Natural killer cell treated with Interleukin-12 subunit alpha and Interleukin-12 subunit beta and Interleukin-15 and Interleukin-18, amount 100 ng/mL, for 72 hours (primary cell): ENCODE measurements at regions not wholly inside any gene's neighbourhood (a gene's known extent, or its start where the extent isn't known, plus 50 kb on each side); places are given as distances from the start of the nearest gene placed in this dataset.
A peak's percentile ranks its signal among the peaks of the same experiment; 100 is the strongest.

Source experiments
- ATAC-seq, 2 donors: fragments of 150-1000 bp; cut with Tn5 transposase in 1 of 2; sonication (Bioruptor Pico), chemical (Tn5 transposase) in 1 of 2; 2 replicates each; pipeline ENCODE4 v1.10.0; 2021
- DNase-seq: peaks from one replicate; pipeline ENCODE4 v3.0.0; 2022; ENCODE audit warnings: low spot score
- H3K27ac Mint-ChIP-seq, 2 donors: 1 replicate in 1 of 2; 2 replicates in 1 of 2; pipeline ENCODE4 v1.8.0; 2022; ENCODE audit warnings: mixed read lengths in 2 of 2, mild to moderate bottlenecking in 1 of 2, moderate library complexity in 1 of 2
- H3K27me3 Mint-ChIP-seq, 2 donors: 1 replicate in 1 of 2; 2 replicates in 1 of 2; pipeline ENCODE4 v1.8.0; 2022; ENCODE audit warnings: mixed read lengths in 2 of 2
- H3K36me3 Mint-ChIP-seq: one replicate; pipeline ENCODE4 v1.8.0; 2022; ENCODE audit warnings: mixed read lengths
- H3K4me1 Mint-ChIP-seq, 2 donors: 1 replicate in 1 of 2; 2 replicates in 1 of 2; pipeline ENCODE4 v1.8.0; 2022; ENCODE audit warnings: low read depth in 2 of 2, mixed read lengths in 2 of 2, mild to moderate bottlenecking in 1 of 2
- H3K4me3 Mint-ChIP-seq: one replicate; pipeline ENCODE4 v1.8.0; 2022; ENCODE audit warnings: mixed read lengths
- H3K9me3 Mint-ChIP-seq: 2 replicates; pipeline ENCODE4 v1.8.0; 2022; ENCODE audit warnings: mixed read lengths

DNA sequence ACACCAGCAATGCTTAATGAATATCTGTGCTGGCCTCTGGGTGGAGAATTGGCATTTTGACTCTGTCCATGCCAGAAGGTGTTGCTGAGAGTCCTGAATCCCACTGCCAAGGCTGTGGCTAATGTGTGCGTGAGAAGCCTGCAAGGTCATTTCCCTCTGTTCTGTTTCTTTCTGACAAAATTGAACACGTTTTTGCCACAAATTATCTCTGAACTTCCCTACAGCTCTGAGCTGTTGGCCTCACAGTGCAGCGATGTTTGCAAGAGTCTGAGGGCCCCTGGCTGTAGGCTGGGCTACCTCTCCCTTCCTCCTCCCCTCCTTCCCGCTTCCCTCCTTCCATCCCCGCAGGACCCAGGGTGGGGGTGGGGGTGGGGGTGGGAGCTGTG lies 154.1 kb upstream of the HS6ST1 start:
- DNase-seq (peak; percentile 51), ATAC-seq (peak; percentile 21 to 41)
- peaks cover 11 to 12% of the 10 kb centered on the region in 2 donors for H3K4me1 Mint-ChIP-seq
- peaks cover 2% of the 10 kb centered on the region in 2 donors for H3K27me3 Mint-ChIP-seq
- no peak overlapping the region for H3K4me3 Mint-ChIP-seq
- peak overlapping the region in 1 of 2 donors; percentile 54 for H3K27ac Mint-ChIP-seq
- H3K9me3 Mint-ChIP-seq = peaks cover 10% of the 10 kb centered on the region
- H3K36me3 Mint-ChIP-seq = peaks cover 8% of the 10 kb centered on the region

DNA sequence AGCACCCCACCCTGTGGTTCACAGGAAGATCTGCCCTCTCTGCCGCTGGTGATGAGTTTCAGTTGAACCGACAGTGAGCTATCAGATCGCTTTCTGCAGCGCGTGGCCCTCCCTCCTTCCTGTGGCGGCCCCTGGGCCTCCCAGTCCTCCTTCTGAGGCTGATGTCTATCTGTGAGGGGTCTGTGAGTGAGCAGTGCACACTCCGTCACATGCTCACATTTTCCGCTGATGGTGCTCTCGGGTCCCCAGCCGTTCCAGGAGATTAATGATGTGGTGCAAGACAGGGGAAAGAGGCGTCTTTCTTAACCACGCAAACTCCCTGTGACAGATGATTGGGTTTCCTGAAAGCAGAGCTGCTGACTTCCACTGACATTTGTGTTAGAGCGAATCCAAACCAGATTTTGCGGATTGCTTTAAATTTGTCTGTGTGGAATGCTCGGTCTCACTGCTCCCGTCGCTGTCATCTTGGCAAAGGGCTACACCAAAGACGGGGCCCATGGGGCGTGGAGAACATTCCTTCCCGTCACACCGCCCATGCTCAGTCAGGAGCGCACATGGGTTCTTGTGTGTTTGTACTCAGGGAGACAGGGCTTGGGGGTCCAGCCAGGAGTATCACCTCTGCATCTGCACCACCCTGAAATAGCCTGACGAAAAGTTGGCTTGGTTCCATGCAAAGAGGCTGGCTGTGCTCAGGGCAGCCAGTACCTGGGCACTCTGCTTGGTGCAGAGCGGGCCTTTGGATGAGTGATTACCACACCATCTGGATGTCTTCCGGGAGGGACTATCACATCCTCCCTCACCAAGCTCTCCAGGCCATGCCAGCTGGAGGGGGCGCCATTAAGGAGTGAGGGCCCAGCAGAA lies 154.7 kb upstream of the HS6ST1 start:
- peak; percentile 56 for DNase-seq

DNA sequence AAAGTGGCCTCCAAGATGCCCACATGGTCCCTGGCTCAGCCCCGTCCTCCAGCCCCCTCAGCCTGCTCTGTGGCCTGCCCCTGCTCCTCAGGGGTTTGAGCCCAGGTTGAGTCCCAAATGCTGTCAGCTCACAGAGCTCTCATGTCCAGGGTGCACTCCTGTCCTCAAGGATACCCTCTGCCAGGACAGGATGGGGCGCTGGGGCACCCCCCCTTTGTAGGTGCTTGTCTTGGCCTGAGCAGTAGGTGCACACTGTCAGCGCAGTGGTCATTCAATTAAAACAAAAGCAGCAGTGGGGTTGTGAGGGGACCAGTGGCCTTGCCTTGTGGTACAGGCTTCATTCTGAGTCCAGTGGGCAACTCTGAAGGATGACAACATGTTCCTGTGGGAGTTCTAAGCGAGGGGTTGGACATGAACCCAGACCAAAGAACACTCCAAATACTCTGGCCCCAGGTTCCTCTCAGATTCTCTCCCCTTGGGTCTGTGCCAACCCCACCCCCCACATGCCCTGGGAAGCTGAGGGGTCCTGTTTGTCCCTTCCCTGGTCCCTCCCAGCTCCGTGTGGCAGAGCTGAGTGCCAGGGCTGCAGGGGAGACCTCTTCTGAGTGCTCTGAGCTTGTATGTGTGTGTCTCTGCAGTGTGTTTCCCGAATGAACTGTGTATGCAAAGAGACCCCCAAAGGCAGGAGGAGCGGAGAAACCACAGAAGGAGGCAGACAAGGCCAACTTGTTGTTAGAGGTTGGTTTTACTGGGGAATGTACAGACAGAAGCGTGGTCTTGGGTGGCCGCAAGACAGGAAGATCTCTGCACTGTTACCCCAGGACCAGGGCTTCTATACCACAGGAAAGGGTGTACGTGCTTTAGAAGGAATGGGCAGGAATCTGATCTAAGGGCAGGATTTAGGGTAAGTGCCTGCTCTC lies 155.6 kb upstream of the HS6ST1 start:
- no peaks in the 10 kb centered on the region for H3K9me3 Mint-ChIP-seq
- H3K27me3 Mint-ChIP-seq = peaks cover 7 to 8% of the 10 kb centered on the region in 2 donors
- no peak for ATAC-seq
- no peak overlapping the region for H3K4me3 Mint-ChIP-seq
- peaks cover 11 to 12% of the 10 kb centered on the region in 2 donors for H3K4me1 Mint-ChIP-seq
- no peaks in the 10 kb centered on the region for H3K36me3 Mint-ChIP-seq
- peak overlapping the region in 1 of 2 donors; percentile 67 for H3K27ac Mint-ChIP-seq
- DNase-seq = peak; percentile 44

More for the DNA sequence above, 154.7 kb upstream of the HS6ST1 start:
- peak overlapping the region in 1 of 2 donors; percentile 54 for H3K27ac Mint-ChIP-seq
- peak overlapping the region; percentile 80 for H3K4me3 Mint-ChIP-seq
- ATAC-seq = peak; percentile 56 to 80
- H3K9me3 Mint-ChIP-seq = peaks cover 6% of the 10 kb centered on the region
- peaks cover 4 to 5% of the 10 kb centered on the region in 2 donors for H3K27me3 Mint-ChIP-seq
- H3K4me1 Mint-ChIP-seq = peaks cover 11 to 12% of the 10 kb centered on the region in 2 donors
- peaks cover 6% of the 10 kb centered on the region for H3K36me3 Mint-ChIP-seq

DNA sequence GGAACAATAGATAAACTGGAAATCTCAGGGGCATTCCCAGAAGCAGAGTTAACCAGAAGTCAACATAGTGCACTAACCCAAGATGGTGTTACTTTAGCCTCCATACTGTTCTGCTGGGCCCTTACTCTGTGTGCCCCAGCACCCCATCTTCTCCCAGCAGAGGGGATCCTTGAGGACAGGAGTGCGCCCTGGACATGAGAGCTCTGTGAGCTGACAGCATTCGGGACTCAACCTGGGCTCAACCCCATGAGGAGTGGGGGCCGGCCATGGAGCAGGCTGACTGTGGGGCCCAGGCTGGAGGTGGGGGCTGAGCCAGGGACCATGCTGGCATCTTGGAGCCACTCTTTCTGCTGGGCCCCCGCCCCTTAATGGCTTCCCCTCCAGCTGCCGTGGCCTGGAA lies 156.3 kb upstream of the HS6ST1 start:
- Mint-ChIP-seq H3K27ac (peak overlapping the region in 1 of 2 donors; percentile 67), H3K4me3 (no peak overlapping the region), H3K4me1 (peaks cover 11 to 12% of the 10 kb centered on the region in 2 donors), H3K9me3 (no peaks in the 10 kb centered on the region), H3K36me3 (no peaks in the 10 kb centered on the region), H3K27me3 (peaks cover 8 to 15% of the 10 kb centered on the region in 2 donors)
- DNase-seq = peak; percentile 35
- ATAC-seq = peak in 1 of 2 donors; percentile 16

DNA sequence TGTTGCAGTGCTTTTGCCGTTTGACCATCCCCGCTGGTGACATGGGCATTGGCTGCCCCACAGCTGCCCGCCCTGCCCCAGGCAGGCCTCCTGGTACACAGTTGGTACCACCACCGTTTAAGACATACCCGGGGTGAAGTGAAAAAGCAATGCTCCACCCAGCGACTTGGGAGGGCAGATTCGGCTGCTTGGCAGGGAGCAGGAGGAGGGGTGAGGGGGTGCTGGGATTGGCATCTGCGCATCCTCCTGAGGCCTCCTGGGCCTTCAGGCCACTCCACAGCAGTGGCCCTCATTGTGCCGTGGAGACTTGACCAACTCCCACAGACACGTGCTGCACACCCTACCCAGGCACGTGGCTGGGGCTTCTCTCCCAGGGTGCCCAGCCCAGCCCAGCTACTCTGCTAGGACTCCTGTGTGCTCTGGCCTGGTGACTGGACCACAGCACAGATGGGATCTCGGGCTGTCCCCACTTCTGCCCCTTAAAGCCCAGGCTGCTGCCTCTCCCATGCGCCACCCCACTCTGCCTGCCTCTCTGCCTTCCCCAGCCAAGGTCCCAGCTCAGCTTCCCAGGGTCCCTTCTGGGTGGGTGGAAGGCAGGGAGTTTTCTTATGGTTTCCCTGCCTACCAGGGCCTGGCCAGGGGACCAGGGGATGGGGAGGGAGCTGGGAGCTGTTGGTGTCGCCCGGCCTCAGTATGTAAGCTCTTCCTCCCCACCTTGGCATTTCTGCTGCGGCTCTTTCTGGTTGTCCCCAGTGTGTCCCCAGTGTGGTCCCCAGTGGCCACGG lies 157.0 kb upstream of the HS6ST1 start:
- Mint-ChIP-seq H3K27me3 (peaks cover 10 to 21% of the 10 kb centered on the region in 2 donors), H3K27ac (no peak overlapping the region), H3K4me1 (peaks cover 11 to 12% of the 10 kb centered on the region in 2 donors), H3K9me3 (no peaks in the 10 kb centered on the region), H3K36me3 (no peaks in the 10 kb centered on the region), H3K4me3 (no peak overlapping the region)
- peak in 1 of 2 donors; percentile 30 for ATAC-seq
- peak; percentile 34 for DNase-seq

DNA sequence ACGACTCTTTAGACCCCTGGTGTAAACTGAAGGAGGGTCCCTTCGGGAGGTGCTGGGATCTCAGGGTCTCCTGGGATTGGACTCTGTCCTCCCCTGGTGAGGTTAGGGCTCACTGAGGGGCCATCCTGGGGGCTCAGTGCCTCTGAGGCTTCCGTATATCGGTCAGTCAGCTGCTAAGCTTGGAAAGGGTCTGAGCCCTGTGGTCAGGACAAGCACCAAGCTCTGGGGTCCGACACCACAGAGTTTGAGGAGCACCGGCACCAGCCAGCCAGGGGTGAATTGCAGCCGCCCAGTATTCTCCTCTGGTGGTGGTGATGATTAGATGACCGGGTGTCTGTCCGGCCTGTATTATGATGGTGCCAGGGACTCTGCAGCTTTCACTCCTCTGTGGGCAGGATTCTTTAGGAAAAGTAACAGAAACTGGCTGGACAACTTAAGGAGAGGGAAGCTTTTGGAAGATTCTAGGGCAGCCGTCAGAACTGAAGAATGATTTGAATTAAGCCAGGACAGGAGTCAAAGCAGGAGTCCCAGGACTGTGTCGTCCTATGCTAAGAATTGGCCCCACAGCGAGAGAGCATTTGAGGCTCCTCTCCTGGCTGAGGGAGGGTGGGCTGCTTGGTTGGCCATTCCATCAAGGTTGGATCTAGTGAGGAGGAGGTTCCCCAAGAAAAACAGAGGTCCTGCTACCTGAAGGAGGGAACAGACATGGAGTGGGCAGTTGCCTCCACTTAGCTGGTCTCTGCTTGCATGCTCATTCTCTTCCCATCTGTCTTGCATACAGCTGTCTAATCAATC lies 158.6 kb upstream of the HS6ST1 start:
- peaks cover 18 to 35% of the 10 kb centered on the region in 2 donors for H3K27me3 Mint-ChIP-seq
- no peak for ATAC-seq

DNA sequence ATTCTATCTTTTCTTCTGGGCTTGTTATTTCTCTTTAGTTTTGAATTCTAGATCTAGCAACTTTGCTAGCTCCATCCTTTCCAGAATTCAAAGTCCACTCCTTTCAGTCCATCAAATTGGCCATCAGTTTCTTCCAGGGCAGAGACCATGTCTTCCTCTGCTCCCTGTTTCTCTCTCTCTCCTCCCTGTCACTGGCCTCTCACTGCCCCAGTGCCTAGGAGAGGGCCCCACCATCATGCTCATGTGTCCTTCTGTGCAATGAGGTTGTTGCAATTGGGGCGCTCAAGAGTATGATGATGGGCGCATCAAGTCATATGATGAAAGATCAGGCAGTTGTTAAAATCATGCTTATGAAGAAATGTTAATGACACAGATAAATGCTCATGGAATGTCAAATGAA lies 159.2 kb upstream of the HS6ST1 start:
- DNase-seq (no peak), ATAC-seq (no peak)
- Mint-ChIP-seq H3K36me3 (no peaks in the 10 kb centered on the region), H3K27me3 (peaks cover 20 to 35% of the 10 kb centered on the region in 2 donors), H3K27ac (no peak overlapping the region), H3K4me3 (no peak overlapping the region), H3K4me1 (peaks cover 11 to 12% of the 10 kb centered on the region in 2 donors), H3K9me3 (no peaks in the 10 kb centered on the region)

More for the DNA sequence above, 158.6 kb upstream of the HS6ST1 start:
- Mint-ChIP-seq H3K27ac (no peak overlapping the region), H3K36me3 (no peaks in the 10 kb centered on the region), H3K9me3 (no peaks in the 10 kb centered on the region), H3K4me1 (peaks cover 11 to 12% of the 10 kb centered on the region in 2 donors), H3K4me3 (no peak overlapping the region)
- peak; percentile 51 for DNase-seq

DNA sequence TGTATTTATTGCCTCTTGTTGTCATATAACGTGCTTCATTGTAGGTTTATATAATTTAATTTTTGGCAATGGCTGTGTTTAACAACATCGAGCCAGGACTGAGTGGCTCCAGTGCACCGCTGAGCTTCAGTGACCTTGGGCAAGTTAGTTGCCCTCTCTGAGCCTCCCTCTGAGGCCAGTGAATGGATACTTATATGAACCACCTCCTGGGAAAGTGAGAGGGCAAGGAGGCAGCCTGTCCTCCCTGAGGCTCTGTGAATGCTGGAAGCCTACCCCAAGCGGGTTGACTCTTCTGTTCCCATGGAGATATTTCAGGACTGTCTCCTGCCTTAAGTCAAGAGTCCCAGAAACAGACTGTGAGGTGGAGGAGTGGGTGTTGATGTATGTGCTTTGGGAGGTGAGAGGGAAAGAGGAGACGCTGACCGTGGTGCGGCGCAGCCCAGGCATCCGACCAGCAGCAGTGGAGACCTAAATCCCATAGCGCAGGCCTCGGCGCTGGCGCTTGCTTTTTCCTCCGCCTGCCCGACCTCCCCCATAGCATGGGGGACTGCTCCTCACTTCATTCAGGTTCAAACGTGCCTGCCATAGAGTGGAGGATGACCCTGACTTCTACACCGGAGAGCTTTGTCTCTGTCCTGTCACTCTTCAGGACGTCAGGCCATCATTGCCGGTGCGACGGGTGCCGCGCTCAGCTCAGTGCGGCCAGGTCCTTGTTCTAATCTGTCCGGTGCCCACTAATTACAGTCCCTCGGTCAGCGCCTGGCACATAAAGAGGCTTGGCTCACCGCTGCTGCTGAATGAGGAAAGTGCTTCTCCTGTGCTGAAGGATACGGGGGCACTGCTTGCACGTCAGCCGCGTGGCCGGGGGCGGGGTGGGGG lies 167.3 kb upstream of the HS6ST1 start:
- no peaks in the 10 kb centered on the region for H3K9me3 Mint-ChIP-seq
- no peaks in the 10 kb centered on the region for H3K36me3 Mint-ChIP-seq
- no peak overlapping the region for H3K4me3 Mint-ChIP-seq
- peaks cover 22 to 26% of the 10 kb centered on the region in 2 donors for H3K27me3 Mint-ChIP-seq
- DNase-seq = no peak
- no peak overlapping the region for H3K27ac Mint-ChIP-seq
- no peaks in the 10 kb centered on the region for H3K4me1 Mint-ChIP-seq
- ATAC-seq = no peak

DNA sequence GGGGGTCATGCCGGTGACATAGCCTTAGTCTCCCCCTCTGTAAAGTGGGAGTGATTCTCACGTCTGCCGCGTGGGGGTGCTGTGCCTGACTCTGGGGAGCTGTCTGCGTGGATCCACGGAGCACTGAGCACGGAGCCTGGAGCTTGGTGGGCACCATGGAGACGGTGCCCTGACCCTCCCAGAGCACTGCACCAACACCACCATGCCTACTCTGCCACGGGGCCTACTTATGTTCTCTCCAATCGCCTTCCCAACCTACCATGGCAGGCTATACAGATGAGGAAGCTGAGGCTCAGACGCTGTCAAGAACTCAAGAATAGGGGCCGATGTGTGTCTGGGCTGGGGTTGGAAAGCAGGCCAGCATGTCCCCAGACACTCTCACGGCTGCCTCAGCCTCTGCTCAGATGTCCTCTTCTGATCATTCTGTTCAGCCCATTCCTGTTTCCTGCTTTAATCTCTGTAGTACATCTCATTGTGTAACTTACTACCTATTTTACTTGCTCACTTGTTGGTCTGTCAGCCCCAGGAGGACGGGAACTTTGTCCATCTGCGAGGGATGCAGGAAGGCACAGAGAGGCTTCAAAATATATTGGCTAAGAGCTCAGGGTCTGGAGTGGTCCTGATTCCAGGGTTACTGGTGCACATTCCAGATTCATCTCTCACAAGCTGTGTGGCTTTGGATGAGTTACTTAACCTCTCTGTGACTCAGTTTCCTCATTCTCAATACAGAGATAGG lies 168.1 kb upstream of the HS6ST1 start:
- Mint-ChIP-seq H3K4me3 (no peak overlapping the region), H3K4me1 (no peaks in the 10 kb centered on the region), H3K36me3 (no peaks in the 10 kb centered on the region), H3K27ac (no peak overlapping the region), H3K27me3 (peaks cover 21 to 24% of the 10 kb centered on the region in 2 donors), H3K9me3 (no peaks in the 10 kb centered on the region)
- ATAC-seq = peak in 1 of 2 donors; percentile 40
- DNase-seq = no peak

DNA sequence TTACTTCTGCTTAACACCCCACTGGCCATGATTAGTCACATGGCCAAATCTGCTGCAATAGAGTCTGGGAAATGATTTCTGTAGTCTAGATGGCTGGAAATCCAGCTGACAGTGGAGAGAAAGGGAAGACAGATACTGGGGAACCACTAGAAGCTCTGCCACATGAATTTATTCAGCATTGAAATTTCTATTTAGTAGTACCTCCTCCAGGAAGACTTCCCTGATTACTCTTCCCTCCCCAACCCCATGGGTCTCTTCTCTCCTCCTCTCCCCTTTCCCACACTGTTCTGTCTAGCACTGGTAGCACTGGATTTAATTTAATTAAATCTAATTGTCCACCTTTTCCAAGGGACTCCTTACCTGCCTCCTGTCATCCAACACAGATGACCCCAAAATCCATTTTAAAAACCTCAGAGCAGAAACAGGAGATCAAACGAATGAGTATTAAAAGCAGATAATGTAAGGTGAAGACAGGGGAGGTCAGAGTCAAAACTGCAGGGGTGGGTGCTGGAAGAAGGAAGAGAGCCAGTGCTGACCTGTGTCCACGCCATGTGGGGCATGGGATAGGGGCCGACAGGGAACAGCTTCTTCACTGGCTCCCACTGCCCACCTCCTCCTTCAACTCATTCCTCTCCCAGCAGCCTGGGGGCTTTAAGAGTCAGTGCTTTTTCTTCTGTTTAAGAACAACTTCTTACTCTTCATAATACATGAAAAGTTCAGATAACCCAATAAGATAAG lies 169.2 kb upstream of the HS6ST1 start:
- no peaks in the 10 kb centered on the region for H3K36me3 Mint-ChIP-seq
- ATAC-seq (no peak), DNase-seq (no peak)
- peaks cover 20 to 22% of the 10 kb centered on the region in 2 donors for H3K27me3 Mint-ChIP-seq
- H3K27ac Mint-ChIP-seq = no peak overlapping the region
- H3K4me3 Mint-ChIP-seq = no peak overlapping the region
- H3K4me1 Mint-ChIP-seq = no peaks in the 10 kb centered on the region
- no peaks in the 10 kb centered on the region for H3K9me3 Mint-ChIP-seq

DNA sequence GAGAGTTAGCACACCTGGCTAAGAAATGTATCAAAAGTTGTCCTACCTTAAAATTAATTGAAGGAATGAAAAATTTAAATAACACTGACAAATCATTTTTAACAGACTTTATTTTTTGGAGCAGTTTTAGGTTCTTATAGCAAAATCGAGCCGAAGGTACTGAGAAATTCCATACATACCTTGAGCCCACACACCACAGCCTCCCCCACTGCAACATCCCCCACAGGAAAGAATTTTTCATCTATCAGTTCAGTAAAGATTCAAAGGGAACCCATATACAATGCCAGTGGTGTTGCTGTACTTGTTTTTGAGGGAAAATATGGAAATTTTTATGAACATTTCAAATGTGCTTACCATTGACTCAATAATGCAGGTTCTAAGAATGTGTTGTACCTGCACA lies 169.8 kb upstream of the HS6ST1 start:
- H3K36me3 Mint-ChIP-seq = no peaks in the 10 kb centered on the region
- no peak overlapping the region for H3K4me3 Mint-ChIP-seq
- H3K27ac Mint-ChIP-seq = no peak overlapping the region
- no peaks in the 10 kb centered on the region for H3K9me3 Mint-ChIP-seq
- H3K4me1 Mint-ChIP-seq = no peaks in the 10 kb centered on the region
- no peak for ATAC-seq
- H3K27me3 Mint-ChIP-seq = peaks cover 20 to 22% of the 10 kb centered on the region in 2 donors
- no peak for DNase-seq
